Adipocyte (in vitro differentiated cells): ENCODE measurements at regions not wholly inside any gene's neighbourhood (a gene's known extent, or its start where the extent isn't known, plus 50 kb on each side); places are given as distances from the start of the nearest gene placed in this dataset.
"Not testable (repeated sequence)": the region's sequence is repeated elsewhere in the genome, so short reads cannot be mapped to it uniquely, and the experiment has no call there.

Experiments
- DNase-seq: peaks from one replicate; pipeline ENCODE4 v3.0.0-alpha.2; 2015; ENCODE audit warnings: low read depth
- H3K27me3 ChIP-seq: replicated peaks from 2 replicates; pipeline ENCODE4 v1.7.0; 2013; ENCODE audit warnings: mild to moderate bottlenecking, low read length, moderate library complexity; ENCODE audit not compliant: control insufficient read depth, insufficient read depth
- H3K36me3 ChIP-seq: 2 replicates; pipeline ENCODE4 v1.7.0; 2013; ENCODE audit warnings: low read length, mild to moderate bottlenecking, moderate library complexity; ENCODE audit not compliant: control insufficient read depth, insufficient read depth, severe bottlenecking
- H3K4me1 ChIP-seq: 2 replicates; pipeline ENCODE4 v1.7.0; 2013; ENCODE audit warnings: mild to moderate bottlenecking, low read length, moderate library complexity; ENCODE audit not compliant: control insufficient read depth, insufficient read depth
- H3K4me3 ChIP-seq: 2 replicates; pipeline ENCODE4 v1.7.0; 2013; ENCODE audit warnings: mild to moderate bottlenecking, low read length, moderate library complexity
- H3K9ac ChIP-seq: 2 replicates; pipeline ENCODE4 v1.7.0; 2013; ENCODE audit warnings: mild to moderate bottlenecking, low read length, moderate library complexity
- H3K9me3 ChIP-seq: 2 replicates; pipeline ENCODE4 v1.7.0; 2013; ENCODE audit warnings: mild to moderate bottlenecking, low read length, moderate library complexity; ENCODE audit not compliant: control insufficient read depth

DNA sequence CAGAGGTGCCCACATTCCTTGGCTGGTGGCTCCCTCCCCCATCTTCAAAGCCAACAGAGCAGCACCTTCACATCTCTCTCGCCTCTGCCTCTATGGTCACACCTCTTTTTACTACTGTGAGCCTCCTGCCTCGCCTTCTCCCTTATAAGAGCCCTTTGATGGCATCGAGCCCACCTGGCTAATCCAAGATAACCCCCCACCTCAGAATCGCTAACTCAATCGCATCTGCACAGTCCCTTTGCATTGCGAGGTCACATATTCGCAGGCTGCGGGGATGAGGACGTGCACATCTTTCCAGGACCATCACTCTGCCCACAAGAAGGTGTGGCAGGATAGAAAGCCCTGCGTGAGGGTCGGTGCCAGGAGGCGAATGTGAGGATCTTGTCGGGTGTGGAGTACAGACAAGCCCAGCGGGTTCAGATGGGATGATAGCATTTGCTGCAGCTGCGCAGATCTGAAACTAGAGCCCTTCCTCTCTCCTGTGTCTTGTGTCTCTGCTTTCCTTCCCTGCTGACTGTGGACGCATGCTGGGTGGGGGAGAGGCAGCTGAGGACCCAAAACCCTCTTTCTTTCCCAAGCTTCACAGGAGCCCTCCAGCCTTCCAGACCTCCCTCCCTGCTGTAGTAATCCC lies 148.3 kb upstream of the HDAC4 start:
- DNase-seq: no peak
- H3K36me3 ChIP-seq: no peaks in the 10 kb centered on the region
- H3K4me3 ChIP-seq: no peak overlapping the region
- no peaks in the 10 kb centered on the region for H3K4me1 ChIP-seq
- peaks cover 5% of the 10 kb centered on the region for H3K9me3 ChIP-seq
- H3K27me3 ChIP-seq: peaks cover 59% of the 10 kb centered on the region
- no peak overlapping the region for H3K9ac ChIP-seq

DNA sequence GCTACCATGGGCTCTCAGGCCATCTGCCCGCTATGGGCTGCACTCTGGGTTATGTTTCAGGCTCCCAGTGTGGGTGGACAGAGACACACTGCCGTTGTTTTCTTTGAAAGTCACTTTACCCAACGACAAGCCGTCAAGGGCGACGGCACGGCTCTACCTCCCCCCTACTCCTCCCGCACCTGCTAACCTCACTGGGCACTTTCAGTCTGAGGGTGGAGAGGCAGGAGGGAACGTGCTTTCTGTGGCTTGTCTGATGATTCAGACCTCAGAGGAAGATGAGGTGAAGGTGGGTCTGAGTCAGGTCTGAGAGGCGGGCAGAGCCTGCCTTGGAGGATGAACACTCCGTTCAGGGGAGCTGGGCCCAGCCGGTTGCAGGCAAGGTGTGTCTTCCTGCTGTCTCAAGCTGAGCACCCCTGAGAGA lies 147.6 kb upstream of the HDAC4 start:
- Histone ChIP-seq H3K36me3 (no peaks in the 10 kb centered on the region), H3K27me3 (peaks cover 53% of the 10 kb centered on the region), H3K9ac (no peak overlapping the region), H3K4me1 (no peaks in the 10 kb centered on the region), H3K4me3 (no peak overlapping the region), H3K9me3 (peaks cover 5% of the 10 kb centered on the region)
- DNase-seq: no peak

DNA sequence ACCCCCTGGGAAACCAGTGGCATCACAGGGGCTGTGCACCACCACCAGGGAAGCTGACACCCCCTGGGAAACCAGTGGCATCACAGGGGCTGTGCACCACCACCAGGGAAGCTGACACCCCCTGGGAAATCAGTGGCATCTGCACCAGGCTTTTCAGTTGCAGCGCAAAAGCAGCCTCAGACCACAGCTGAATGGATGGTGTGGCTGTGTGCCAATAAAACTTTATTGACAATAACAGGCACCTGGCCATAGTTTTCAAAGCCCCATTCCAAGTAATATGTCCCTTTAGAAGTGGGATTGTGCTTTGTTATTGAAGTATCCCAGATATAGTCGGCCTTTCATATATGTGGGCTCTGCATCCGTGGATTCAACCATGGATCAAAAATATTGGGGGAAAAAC lies 146.3 kb upstream of the HDAC4 start:
- H3K4me1 ChIP-seq, H3K9ac ChIP-seq, H3K9me3 ChIP-seq, H3K36me3 ChIP-seq, DNase-seq, H3K4me3 ChIP-seq: not testable (repeated sequence)
- peaks cover 47% of the 10 kb centered on the region for H3K27me3 ChIP-seq

DNA sequence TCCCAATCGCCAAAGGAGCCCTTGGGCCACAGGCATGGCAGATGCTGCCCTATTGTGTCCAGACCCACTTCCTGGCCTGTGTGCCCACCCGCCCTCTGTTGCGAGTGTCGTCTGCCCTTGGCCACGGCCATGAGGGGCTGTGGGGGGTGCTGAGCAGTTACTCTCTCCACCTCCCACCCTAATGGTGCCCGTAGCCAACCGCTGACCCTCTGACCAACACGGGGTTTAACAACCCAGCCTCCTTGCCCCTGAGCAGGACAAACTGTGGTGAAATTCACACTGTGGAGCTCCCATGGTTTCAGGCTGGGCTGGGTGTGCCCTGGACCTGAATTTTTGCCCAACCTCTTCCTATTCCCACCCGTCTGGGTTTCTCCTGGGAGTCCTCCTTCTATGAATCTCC lies 145.7 kb upstream of the HDAC4 start:
- Histone ChIP-seq H3K9ac (no peak overlapping the region), H3K4me1 (no peaks in the 10 kb centered on the region), H3K36me3 (no peaks in the 10 kb centered on the region), H3K9me3 (peaks cover 14% of the 10 kb centered on the region), H3K27me3 (peaks cover 46% of the 10 kb centered on the region), H3K4me3 (no peak overlapping the region)
- no peak for DNase-seq

DNA sequence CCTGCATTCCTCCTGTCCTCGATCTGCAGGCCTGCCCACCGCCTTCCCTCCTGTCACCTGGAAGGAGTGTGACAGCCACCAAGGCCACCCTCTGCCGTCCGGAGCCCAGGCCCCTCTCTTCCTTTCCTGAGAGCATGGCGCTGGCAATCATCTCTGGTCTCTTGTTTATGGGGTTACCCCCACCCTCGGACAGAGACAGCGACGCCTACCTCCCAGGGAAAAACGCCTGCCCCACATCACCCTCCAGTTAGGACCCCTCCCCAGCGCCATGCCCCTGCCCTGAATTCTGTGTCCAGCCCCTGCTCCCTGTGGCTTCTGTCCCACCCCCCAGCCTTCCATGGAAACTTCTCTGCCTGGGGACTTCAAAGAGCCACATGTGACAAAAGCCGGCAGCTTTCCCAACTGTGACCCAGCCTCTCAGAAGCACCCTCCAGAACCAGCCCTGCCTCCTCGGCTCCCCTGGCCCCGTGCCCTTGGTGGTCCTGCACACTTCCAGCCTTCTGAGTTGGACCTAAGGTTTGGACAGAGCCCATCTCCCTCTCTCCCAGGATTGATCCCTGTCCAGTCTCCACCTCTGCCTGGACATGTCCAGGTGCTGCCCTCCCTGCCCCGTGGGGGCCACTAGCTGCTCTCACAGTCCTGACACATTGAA lies 145.0 kb upstream of the HDAC4 start:
- no peak for DNase-seq
- Histone ChIP-seq H3K4me3 (no peak overlapping the region), H3K27me3 (peaks cover 46% of the 10 kb centered on the region), H3K9ac (no peak overlapping the region), H3K9me3 (peaks cover 20% of the 10 kb centered on the region), H3K36me3 (no peaks in the 10 kb centered on the region), H3K4me1 (no peaks in the 10 kb centered on the region)

DNA sequence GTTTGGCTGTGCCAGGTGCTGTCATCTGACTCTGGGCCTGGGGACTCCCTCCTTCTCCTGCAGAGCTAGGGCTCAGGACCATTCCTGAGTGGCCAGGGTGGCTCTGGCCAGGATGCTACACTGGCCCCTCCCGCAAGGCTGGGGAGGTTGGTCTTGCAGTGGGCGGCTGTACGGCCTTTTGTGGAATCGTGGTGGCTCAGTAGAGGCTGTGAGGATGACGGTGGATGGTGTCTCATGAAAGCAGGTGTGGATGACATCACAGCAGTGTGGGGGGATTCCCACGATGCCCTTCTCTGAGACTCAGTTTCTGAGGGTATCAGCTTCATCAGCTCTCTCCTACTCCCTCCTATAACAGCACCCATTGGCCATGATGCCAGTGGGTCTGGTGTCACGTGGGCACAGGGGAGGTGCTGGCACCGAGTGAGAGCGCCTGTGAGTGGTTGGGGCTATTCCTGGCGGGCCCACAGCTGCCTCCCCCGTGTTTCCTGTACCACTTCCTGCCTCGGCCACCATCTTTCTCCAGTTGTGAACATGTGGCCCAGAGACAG lies 144.2 kb upstream of the HDAC4 start:
- no peaks in the 10 kb centered on the region for H3K4me1 ChIP-seq
- H3K4me3 ChIP-seq: no peak overlapping the region
- H3K27me3 ChIP-seq: peaks cover 40% of the 10 kb centered on the region
- DNase-seq: no peak
- no peak overlapping the region for H3K9ac ChIP-seq
- peaks cover 26% of the 10 kb centered on the region for H3K9me3 ChIP-seq
- no peaks in the 10 kb centered on the region for H3K36me3 ChIP-seq

DNA sequence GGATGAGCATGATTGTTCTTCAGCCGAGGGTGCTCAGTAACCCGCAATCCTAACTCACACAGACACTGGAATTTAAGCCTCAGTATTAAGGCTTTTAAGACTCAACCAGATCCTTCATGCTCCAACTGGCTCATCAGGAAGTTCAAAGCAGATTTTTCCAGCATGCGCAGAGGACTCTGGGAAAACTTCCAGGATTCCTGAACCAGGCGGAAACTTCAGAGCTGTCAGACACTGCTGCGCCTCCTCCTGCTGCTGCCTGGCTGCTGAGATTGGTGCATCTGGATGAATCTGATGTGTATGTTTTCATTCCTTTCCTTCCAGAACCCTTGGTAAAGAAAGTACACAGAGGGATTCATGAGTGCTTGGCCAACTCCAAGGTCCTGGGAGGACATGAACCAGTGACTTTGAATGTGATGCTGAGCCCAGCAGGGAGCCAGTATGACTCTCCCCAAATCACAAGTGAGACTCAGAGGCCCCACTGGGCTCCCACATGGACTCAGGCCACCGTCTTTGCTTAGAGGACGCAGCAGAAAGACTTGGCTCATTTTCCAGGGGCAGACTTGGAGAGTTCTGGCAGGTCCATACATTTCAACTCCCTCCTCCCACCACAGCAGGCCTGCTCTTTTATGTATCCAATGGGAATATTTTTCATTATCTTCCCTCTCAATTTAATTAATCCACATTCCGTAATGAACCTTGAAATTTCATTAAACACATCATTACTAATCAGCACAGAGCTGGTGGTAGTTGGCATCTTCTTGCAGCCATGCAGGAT lies 143.5 kb upstream of the HDAC4 start:
- Histone ChIP-seq H3K9ac (no peak overlapping the region), H3K36me3 (no peaks in the 10 kb centered on the region), H3K9me3 (peaks cover 26% of the 10 kb centered on the region), H3K4me1 (no peaks in the 10 kb centered on the region), H3K4me3 (no peak overlapping the region), H3K27me3 (peaks cover 37% of the 10 kb centered on the region)
- no peak for DNase-seq

DNA sequence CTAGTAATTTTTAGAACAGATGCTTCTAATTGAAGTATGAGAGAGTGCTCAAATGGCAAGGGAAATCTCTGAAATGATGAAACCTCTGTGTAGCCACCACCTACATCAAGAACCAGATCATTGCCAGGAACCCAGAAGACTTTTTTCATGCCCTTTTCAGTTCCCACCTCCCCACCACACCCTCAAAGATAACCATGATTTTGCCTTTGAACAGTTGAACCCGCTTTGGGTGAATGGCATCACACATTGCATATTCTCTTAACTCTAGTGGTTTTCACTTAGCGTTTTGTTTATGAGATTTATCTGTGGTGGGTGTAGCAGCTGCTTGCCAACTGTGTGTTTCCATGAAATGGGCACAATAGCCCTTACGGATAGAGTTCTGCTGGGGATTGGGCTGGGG lies 142.9 kb upstream of the HDAC4 start:
- H3K27me3 ChIP-seq: peaks cover 38% of the 10 kb centered on the region
- H3K9me3 ChIP-seq: peaks cover 25% of the 10 kb centered on the region
- no peaks in the 10 kb centered on the region for H3K36me3 ChIP-seq
- no peak overlapping the region for H3K9ac ChIP-seq
- no peak overlapping the region for H3K4me3 ChIP-seq
- DNase-seq: no peak
- no peaks in the 10 kb centered on the region for H3K4me1 ChIP-seq

DNA sequence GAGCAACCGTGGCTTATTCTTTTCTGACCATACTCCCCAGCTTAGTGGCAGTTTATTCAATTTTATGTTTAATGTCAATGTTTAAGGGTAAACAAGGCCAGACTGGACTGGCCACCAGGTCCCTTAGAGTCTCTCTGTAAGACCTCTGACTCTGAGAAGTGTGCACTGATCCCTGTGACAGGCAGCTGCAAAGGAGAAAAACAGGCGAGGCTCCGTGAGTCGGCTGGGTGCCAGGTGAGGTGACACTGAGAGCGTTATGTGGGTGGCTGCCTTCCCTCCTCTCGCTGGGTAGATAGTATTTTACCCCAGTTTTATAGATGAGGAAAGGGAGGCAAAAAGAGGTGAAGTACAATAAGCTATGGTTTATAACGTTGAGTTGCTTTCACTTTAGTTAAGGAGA lies 139.4 kb upstream of the HDAC4 start:
- Histone ChIP-seq H3K9me3 (peaks cover 23% of the 10 kb centered on the region), H3K4me1 (no peaks in the 10 kb centered on the region), H3K36me3 (no peaks in the 10 kb centered on the region), H3K9ac (no peak overlapping the region), H3K27me3 (peaks cover 23% of the 10 kb centered on the region), H3K4me3 (no peak overlapping the region)
- no peak for DNase-seq

DNA sequence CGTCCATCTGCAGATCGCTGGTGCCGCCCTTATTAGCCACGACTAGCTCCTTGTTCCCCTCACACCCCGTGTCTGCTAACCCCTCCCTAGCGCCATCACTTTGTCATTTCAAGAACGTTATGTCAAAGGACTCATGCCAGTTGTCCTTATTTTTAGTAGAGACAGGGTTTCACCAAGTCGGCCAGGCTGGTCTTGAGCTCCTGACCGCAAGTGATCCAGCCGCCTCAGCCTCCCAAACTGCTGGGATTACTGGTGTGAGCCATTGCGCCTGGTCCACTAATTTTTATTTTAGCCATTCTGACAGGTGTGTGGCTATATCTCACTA lies 138.9 kb upstream of the HDAC4 start:
- Histone ChIP-seq H3K4me3 (no peak overlapping the region), H3K9ac (no peak overlapping the region), H3K4me1 (no peaks in the 10 kb centered on the region), H3K36me3 (no peaks in the 10 kb centered on the region), H3K9me3 (peaks cover 26% of the 10 kb centered on the region), H3K27me3 (peaks cover 24% of the 10 kb centered on the region)
- no peak for DNase-seq

DNA sequence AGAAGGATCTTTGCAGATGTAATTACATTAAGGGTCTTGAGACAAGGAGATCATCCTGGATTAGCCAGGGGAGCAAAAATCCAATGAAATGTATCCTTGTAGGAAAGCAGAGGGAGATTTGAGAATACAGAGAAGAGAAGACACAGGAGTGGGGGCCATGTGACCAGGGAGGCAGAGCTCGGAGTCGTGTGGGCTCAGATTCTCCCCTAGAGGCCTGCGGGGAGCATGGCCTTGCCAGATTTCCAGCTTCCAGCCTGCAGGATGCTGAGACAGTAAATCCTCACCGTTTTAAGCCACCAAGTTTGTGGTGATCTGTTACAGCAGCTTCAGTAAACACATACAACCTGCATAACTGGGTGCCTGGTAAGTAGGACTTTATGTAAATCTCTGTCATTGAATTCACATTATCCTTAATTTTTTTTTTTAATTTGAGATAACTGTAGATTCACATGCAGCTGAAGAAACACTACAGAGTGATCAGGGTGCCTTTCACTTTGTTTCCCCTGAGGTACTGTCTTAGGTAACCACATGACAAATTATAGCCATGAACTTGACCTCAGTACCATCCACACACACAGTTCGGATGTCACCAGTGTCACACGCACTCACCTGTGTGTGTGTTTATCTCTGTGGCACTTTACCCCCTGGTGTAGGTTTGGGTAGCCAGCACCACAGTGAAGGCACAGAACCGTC lies 138.4 kb upstream of the HDAC4 start:
- Histone ChIP-seq H3K4me3 (no peak overlapping the region), H3K9ac (no peak overlapping the region), H3K9me3 (peaks cover 31% of the 10 kb centered on the region), H3K27me3 (peaks cover 27% of the 10 kb centered on the region), H3K36me3 (no peaks in the 10 kb centered on the region), H3K4me1 (no peaks in the 10 kb centered on the region)
- no peak for DNase-seq
